ENCODE measurements at regions not wholly inside any gene's neighbourhood (a gene's known extent, or its start where the extent isn't known, plus 50 kb on each side); places are given as distances from the start of the nearest gene placed in this dataset.

DNA sequence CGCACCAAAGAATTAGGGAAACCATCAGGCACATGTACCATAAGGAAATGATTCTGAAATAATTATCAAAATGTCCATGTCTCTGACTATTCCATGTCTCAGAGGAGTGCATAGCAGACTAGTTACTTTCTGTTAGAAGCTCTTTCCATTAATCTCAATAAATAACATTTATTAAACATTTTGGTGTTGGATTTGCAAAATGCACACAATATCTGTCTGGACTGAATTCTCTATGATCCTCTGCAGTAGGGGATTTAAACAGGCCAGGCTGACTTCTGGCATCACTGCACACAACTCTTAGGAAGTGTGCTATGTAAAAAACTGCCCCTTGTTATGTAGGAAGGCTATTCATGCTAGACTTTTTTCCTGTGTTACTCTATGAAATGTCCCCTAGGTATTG lies 283.3 kb upstream of the CDH5 start:
- H3K4me3 ChIP-seq (ENCODE audit: severe bottlenecking): no peak overlapping the region
- no peak overlapping the region for H3K27ac ChIP-seq (ENCODE audit: poor library complexity, severe bottlenecking)
- ATAC-seq (ENCODE audit: low read depth) (no peak), DNase-seq (ENCODE audit: low spot score) (no peak)
- H3K9me3 ChIP-seq (ENCODE audit: severe bottlenecking): no peaks in the 10 kb centered on the region
- H3K4me1 ChIP-seq (ENCODE audit: insufficient read depth, poor library complexity, severe bottlenecking): peaks cover 11% of the 10 kb centered on the region
- no peaks in the 10 kb centered on the region for H3K36me3 ChIP-seq (ENCODE audit: low read depth)
- TF ChIP-seq CTCF (IDR thresholded peaks at IDR 0.05; ENCODE audit: poor library complexity, severe bottlenecking): no peak
- no peaks in the 10 kb centered on the region for H3K27me3 ChIP-seq (ENCODE audit: insufficient read depth, poor library complexity, severe bottlenecking)

DNA sequence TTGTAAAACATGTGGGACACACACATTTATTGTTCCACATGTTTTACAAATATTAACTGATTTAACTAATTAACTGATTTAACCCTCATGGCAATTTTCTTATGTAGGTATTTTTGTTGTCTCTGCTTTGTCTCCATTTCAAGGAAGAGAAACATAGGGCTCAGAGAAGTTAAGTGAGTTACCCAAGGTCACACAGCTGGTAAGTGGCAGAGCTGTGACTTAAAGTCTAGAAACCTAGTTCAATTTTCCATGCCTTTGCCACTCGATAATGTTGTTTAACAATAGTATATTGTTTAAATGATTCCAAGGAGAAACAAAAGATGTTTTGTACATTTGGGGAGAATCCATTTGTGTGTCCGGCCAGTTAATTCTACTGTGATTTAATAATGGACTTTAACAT lies 284.1 kb upstream of the CDH5 start:
- H3K27ac ChIP-seq (ENCODE audit: poor library complexity, severe bottlenecking): peak overlapping the region; percentile 38
- ATAC-seq (ENCODE audit: low read depth) (no peak), DNase-seq (ENCODE audit: low spot score) (no peak)
- no peaks in the 10 kb centered on the region for H3K36me3 ChIP-seq (ENCODE audit: low read depth)
- peaks cover 11% of the 10 kb centered on the region for H3K4me1 ChIP-seq (ENCODE audit: insufficient read depth, poor library complexity, severe bottlenecking)
- H3K4me3 ChIP-seq (ENCODE audit: severe bottlenecking): no peak overlapping the region
- no peaks in the 10 kb centered on the region for H3K9me3 ChIP-seq (ENCODE audit: severe bottlenecking)
- no peak for TF ChIP-seq CTCF (IDR thresholded peaks at IDR 0.05; ENCODE audit: poor library complexity, severe bottlenecking)
- no peaks in the 10 kb centered on the region for H3K27me3 ChIP-seq (ENCODE audit: insufficient read depth, poor library complexity, severe bottlenecking)

- Histone ChIP-seq H3K27ac (ENCODE audit: poor library complexity, severe bottlenecking) (peak overlapping the region; percentile 38), H3K4me3 (ENCODE audit: severe bottlenecking) (no peak overlapping the region), H3K4me1 (ENCODE audit: insufficient read depth, poor library complexity, severe bottlenecking) (peaks cover 11% of the 10 kb centered on the region), H3K27me3 (ENCODE audit: insufficient read depth, poor library complexity, severe bottlenecking) (no peaks in the 10 kb centered on the region), H3K9me3 (ENCODE audit: severe bottlenecking) (no peaks in the 10 kb centered on the region), H3K36me3 (ENCODE audit: low read depth) (no peaks in the 10 kb centered on the region)
- DNase-seq (ENCODE audit: low spot score): peak; percentile 89
- no peak for TF ChIP-seq CTCF (IDR thresholded peaks at IDR 0.05; ENCODE audit: poor library complexity, severe bottlenecking)
- peak; percentile 100 for ATAC-seq (ENCODE audit: low read depth)
Measured at GRCh38 chr16:66081775-66082366, 284.6 kb upstream of the CDH5 start.

DNA sequence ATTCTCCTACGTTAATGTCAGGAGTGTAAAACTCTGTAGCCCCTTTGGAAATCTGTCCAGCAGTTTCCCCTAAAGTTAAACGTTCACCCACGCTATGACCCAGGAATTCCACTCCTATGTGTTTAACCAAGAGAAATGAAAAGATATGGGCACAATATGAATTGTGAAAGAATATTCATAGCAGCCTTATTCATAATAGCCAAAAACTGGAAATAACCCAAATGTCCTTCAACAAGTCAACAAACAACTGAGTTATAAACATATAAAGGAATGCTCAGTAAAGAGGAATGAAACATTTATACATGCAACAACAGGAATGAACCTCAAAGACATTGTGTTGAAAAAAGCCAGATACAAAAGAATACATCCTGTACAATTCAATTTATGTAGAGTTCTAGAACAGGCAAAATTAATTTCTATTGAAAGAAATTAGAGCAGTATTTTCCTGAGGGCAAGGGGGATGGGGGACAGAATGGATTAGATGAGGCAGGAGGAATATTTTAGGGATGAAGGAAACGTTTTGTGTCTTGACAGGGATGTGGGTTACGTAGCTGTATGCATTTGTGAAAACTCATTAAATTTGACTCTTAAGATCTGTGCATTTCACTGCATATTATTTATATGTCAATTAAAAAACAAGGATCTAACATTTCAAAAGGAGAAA lies 286.7 kb upstream of the CDH5 start:
- Histone ChIP-seq H3K27ac (ENCODE audit: poor library complexity, severe bottlenecking) (no peak overlapping the region), H3K4me3 (ENCODE audit: severe bottlenecking) (no peak overlapping the region), H3K9me3 (ENCODE audit: severe bottlenecking) (no peaks in the 10 kb centered on the region), H3K4me1 (ENCODE audit: insufficient read depth, poor library complexity, severe bottlenecking) (peaks cover 14% of the 10 kb centered on the region), H3K27me3 (ENCODE audit: insufficient read depth, poor library complexity, severe bottlenecking) (no peaks in the 10 kb centered on the region), H3K36me3 (ENCODE audit: low read depth) (no peaks in the 10 kb centered on the region)
- ATAC-seq (ENCODE audit: low read depth) (no peak), DNase-seq (ENCODE audit: low spot score) (no peak)
- TF ChIP-seq CTCF (IDR thresholded peaks at IDR 0.05; ENCODE audit: poor library complexity, severe bottlenecking): no peak
